GM12878 (cell line): ENCODE measurements at regions not wholly inside any gene's neighbourhood (a gene's known extent, or its start where the extent isn't known, plus 50 kb on each side); places are given as distances from the start of the nearest gene placed in this dataset.

ENCODE experiments used
- ATAC-seq: fragments of 200-7000 bp; cut with Tn5 transposase; 3 replicates; pipeline ENCODE4 v1.9.1; 2020; ENCODE audit warnings: mild to moderate bottlenecking, moderate library complexity
- BruUV-seq: library from RNA; stranded (reverse); fragments of 400-500 nt; replicated peaks from 2 replicates; lab custom pipeline; 2021; lab: Mats Ljungman, UMichigan
- CTCF ChIA-PET: fragments of 300-600 bp; sonication (Branson Sonifier 250); formaldehyde crosslinking; extraction: SDS; loops from one replicate; lab custom pipeline; 2021; ENCODE audit warnings: inconsistent platforms; lab: Yijun Ruan, JAX
- POLR2A ChIA-PET: fragments of 350-600 bp; formaldehyde crosslinking; extraction: SDS; loops from one replicate; lab custom pipeline; 2021; ENCODE audit warnings: inconsistent platforms; lab: Charles Lee
- RAD21 ChIA-PET: fragments of 300-600 bp; sonication (Branson Sonifier 250); formaldehyde crosslinking; loops from one replicate; lab custom pipeline; 2023; ENCODE audit warnings: antibody characterized with exemption; ENCODE audit not compliant: unreplicated experiment; lab: Charles Lee
- SMC1A ChIA-PET: fragments of 300-600 bp; sonication (Branson Sonifier 250); formaldehyde crosslinking; loops from one replicate; lab custom pipeline; 2023; ENCODE audit not compliant: unreplicated experiment, uncharacterized antibody; lab: Charles Lee
- DNase-seq: peaks from one replicate; pipeline ENCODE4 v3.0.0-alpha.2; 2011; ENCODE audit warnings: low read depth, low spot score
- FAIRE-seq: peaks from 3 replicates; lab custom pipeline; 2011; peaks lifted over from hg19 to GRCh38; lab: Jason Lieb, UNC
- H2AFZ ChIP-seq: 2 replicates; pipeline ENCODE4 v1.6.0; 2011; ENCODE audit warnings: low read depth, low read length, control low read depth; ENCODE audit not compliant: control insufficient read depth
- H3K27ac ChIP-seq: 2 replicates; pipeline ENCODE4 v1.5.1; 2011; ENCODE audit warnings: control low read depth; ENCODE audit not compliant: control insufficient read depth, insufficient read depth
- H3K27me3 ChIP-seq, 2 experiments: replicated peaks in 1 of 2; 2 replicates each; pipeline versions ENCODE4 v1.6.0 to v1.6.1; 2011; ENCODE audit warnings: low read length in 1 of 2; ENCODE audit not compliant: control insufficient read depth in 2 of 2, insufficient read depth in 2 of 2
- H3K36me3 ChIP-seq, 2 experiments: 2 replicates each; pipeline ENCODE4 v1.5.1; 2011; ENCODE audit warnings: low read length in 1 of 2; ENCODE audit not compliant: control insufficient read depth in 2 of 2, insufficient read depth in 2 of 2
- H3K4me1 ChIP-seq: 2 replicates; pipeline ENCODE4 v1.6.1; 2011; ENCODE audit warnings: mild to moderate bottlenecking, low read length, moderate library complexity, mixed read lengths; ENCODE audit not compliant: control insufficient read depth, insufficient read depth
- H3K4me2 ChIP-seq: 2 replicates; pipeline ENCODE4 v1.6.0; 2011; ENCODE audit warnings: control low read depth; ENCODE audit not compliant: control insufficient read depth, insufficient read depth
- H3K4me3 ChIP-seq: fragments of 200-600 bp; sonication (generic); 2 replicates; pipeline ENCODE4 v1.5.1; 2016
- H3K79me2 ChIP-seq: 2 replicates; pipeline ENCODE4 v1.6.0; 2011; ENCODE audit warnings: low read length; ENCODE audit not compliant: control insufficient read depth, insufficient read depth
- H3K9ac ChIP-seq: 2 replicates; pipeline ENCODE4 v1.8.0; 2011; ENCODE audit warnings: low read length, control low read depth, mixed read lengths; ENCODE audit not compliant: control insufficient read depth, insufficient read depth
- H3K9me3 ChIP-seq: replicated peaks from 3 replicates; pipeline ENCODE4 v1.5.1; 2011; ENCODE audit warnings: mild to moderate bottlenecking, low read length; ENCODE audit not compliant: control insufficient read depth, insufficient read depth
- H4K20me1 ChIP-seq: 2 replicates; pipeline ENCODE4 v1.6.0; 2011; ENCODE audit not compliant: control insufficient read depth, insufficient read depth
- LARP7 ChIP-seq: fragments of 450-650 bp; IDR thresholded peaks from 2 replicates; pipeline ENCODE4 v1.6.1; 2017; ENCODE audit warnings: mild to moderate bottlenecking
- NR2C2 ChIP-seq: IDR thresholded peaks from 2 replicates; pipeline ENCODE4 v1.6.1; 2011; ENCODE audit warnings: borderline replicate concordance, low read depth; ENCODE audit not compliant: control insufficient read depth, insufficient read length
- RFX5 ChIP-seq: IDR thresholded peaks from 2 replicates; pipeline ENCODE4 v1.6.1; 2011; ENCODE audit warnings: low read depth, low read length, improper control_type of control experiment
- USF1 ChIP-seq: IDR thresholded peaks from 2 replicates; pipeline ENCODE4 v1.6.1; 2011; ENCODE audit warnings: borderline replicate concordance, low read depth, mild to moderate bottlenecking, moderate library complexity, mixed read lengths, low read length; ENCODE audit not compliant: insufficient read depth; ENCODE audit errors: extremely low read length
- ZNF274 ChIP-seq: IDR thresholded peaks from one replicate; pipeline ENCODE4 v1.8.0; 2011; ENCODE audit not compliant: insufficient read length, insufficient read depth
- WGBS: methylation state at CpG from one replicate; pipeline ENCODE4 v1.1.6; 2016; ENCODE audit warnings: low lambda C conversion rate; ENCODE audit not compliant: insufficient replicate concordance, insufficient coverage; ENCODE audit errors: missing lambda C conversion rate; 5-methylcytosine and 5-hydroxymethylcytosine counted together
- in situ Hi-C: fragments of 300-500 bp; cut with MboI; formaldehyde crosslinking; loops from 9 replicates; pipeline ENCODE4 v1.14.3; 2018; ENCODE audit warnings: mixed read lengths
- intact Hi-C: fragments of 100-400 bp; cut with micrococcal nuclease; formaldehyde crosslinking; loops from one replicate; pipeline ENCODE4 v1.14.2; 2022; ENCODE audit not compliant: unreplicated experiment
- TF ChIP-seq, protein P1 (sequence below): fragments of 450-650 bp; IDR thresholded peaks from 2 replicates; pipeline ENCODE4 v1.6.1; 2017; ENCODE audit warnings: low read depth, mild to moderate bottlenecking, moderate library complexity

DNA sequence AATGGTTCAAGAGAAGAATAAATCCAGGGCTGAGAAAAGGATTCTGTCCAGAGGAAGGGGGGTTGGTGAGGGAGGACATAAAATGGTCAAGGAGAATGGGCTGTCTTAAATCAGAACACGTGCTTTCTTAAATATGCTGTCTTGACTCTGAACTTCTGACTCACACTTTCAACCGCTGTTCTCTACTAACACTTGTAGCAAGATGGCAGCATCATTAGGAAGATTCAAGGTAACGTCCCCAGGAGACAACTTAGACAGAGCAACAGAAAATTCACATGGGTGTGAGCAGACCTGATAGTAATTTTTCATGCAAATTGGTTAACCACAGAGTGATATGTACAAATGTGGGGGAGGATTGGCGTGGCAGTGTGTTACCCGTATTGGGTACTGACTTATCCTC lies 126.8 kb upstream of the GALNT17 start (continued):
- TF ChIP-seq USF1, result no peak

DNA sequence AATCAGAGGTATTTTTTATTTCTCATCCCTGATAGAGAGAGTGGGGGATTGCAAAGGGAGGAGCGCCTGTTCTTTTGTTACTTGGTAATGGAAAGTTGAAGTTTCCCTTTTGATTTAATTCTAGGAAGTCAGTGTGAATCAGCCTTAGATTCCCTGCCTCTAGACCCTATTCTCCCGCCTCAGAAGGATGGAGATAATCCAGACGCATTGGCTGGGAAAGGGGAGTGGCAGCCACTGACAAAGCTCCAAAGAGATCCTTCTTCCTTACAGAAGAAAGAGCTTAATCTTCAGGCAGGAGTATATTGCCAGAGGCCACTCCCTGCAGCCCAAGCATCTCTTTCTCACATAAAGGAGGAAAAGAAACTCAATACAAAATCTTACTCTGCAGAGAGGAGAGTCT lies 122.3 kb upstream of the GALNT17 start:
- Histone ChIP-seq H3K27me3 (no peaks in the 10 kb centered on the region), H3K4me1 (no peaks in the 10 kb centered on the region), H4K20me1 (no peaks in the 10 kb centered on the region), H3K4me3 (no peak overlapping the region), H2AFZ (no peak overlapping the region), H3K36me3 (no peaks in the 10 kb centered on the region), H3K9ac (no peak overlapping the region), H3K4me2 (no peak overlapping the region), H3K27ac (no peak overlapping the region), H3K79me2 (no peaks in the 10 kb centered on the region), H3K9me3 (no peaks in the 10 kb centered on the region)
- CTCF ChIA-PET, result no interaction called here
- SMC1A ChIA-PET, result no interaction called here
- RAD21 ChIA-PET, result no interaction called here
- intact Hi-C loops (no loop called here), in situ Hi-C loops (no loop called here)
- DNase-seq (no peak), FAIRE-seq (no peak), ATAC-seq (no peak)
- no peak for TF ChIP-seq RFX5
- no peak for TF ChIP-seq LARP7
- no peak for TF ChIP-seq ZNF274
- TF ChIP-seq, protein P1, sequence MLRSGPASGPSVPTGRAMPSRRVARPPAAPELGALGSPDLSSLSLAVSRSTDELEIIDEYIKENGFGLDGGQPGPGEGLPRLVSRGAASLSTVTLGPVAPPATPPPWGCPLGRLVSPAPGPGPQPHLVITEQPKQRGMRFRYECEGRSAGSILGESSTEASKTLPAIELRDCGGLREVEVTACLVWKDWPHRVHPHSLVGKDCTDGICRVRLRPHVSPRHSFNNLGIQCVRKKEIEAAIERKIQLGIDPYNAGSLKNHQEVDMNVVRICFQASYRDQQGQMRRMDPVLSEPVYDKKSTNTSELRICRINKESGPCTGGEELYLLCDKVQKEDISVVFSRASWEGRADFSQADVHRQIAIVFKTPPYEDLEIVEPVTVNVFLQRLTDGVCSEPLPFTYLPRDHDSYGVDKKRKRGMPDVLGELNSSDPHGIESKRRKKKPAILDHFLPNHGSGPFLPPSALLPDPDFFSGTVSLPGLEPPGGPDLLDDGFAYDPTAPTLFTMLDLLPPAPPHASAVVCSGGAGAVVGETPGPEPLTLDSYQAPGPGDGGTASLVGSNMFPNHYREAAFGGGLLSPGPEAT, result no peak
- TF ChIP-seq NR2C2, result no peak
- WGBS, result 17% methylated on average over 3 of the region's 3 CpGs
- no TSS peak for BruUV-seq
- POLR2A ChIA-PET, result no interaction called here
